SK-N-SH (cell line): ENCODE measurements at regions not wholly inside any gene's neighbourhood (a gene's known extent, or its start where the extent isn't known, plus 50 kb on each side); places are given as distances from the start of the nearest gene placed in this dataset.

Experiments
- CTCF ChIP-seq: fragments of 200-600 bp; sonication (generic); IDR thresholded peaks from 2 replicates; pipeline ENCODE4 v1.6.1; 2017; ENCODE audit warnings: antibody characterized with exemption, mild to moderate bottlenecking, moderate library complexity
- MEF2A ChIP-seq: IDR thresholded peaks from 2 replicates; pipeline ENCODE4 v1.4.0; 2012; ENCODE audit warnings: low read depth, borderline replicate concordance
- NFIC ChIP-seq: IDR thresholded peaks from 2 replicates; pipeline ENCODE4 v1.4.0; 2012; ENCODE audit warnings: borderline replicate concordance
- SMC3 ChIP-seq: IDR thresholded peaks from 2 replicates; pipeline ENCODE4 v1.6.1; 2012; ENCODE audit warnings: low read depth, low read length, improper control_type of control experiment
- TCF12 ChIP-seq: IDR thresholded peaks from 2 replicates; pipeline ENCODE4 v1.4.0; 2012
- USF1 ChIP-seq: IDR thresholded peaks from 2 replicates; pipeline ENCODE4 v1.4.0; 2012; ENCODE audit warnings: low read depth, borderline replicate concordance
- YY1 ChIP-seq: IDR thresholded peaks from 2 replicates; pipeline ENCODE4 v1.4.0; 2012; ENCODE audit warnings: low read depth, mild to moderate bottlenecking

DNA sequence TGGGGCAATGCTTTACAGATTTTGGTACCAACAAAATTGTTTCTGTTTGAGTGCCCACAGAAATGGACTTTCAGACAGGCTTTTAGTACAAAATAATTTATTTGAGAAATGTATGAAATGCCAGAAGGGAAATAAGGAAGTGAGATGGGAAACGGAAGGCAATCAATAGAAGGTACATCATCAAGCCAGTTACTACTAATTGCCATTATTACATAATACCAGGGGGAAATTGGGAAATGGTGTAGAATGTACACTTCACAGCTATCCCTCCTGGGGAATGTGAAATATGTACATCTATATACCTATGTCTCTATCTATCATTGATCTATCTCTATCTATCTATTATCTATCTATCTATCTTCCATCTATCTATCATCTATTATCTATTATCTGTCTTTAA is 264.6 kb upstream of the B3GALT2 start:
- TF ChIP-seq MEF2A = no peak
- no peak for TF ChIP-seq NFIC
- no peak for TF ChIP-seq SMC3
- TF ChIP-seq YY1 = no peak
- TF ChIP-seq TCF12 = no peak
- TF ChIP-seq CTCF = no peak
- no peak for TF ChIP-seq USF1
